Activated CD4-positive, alpha-beta memory T cell treated with anti-CD3 and anti-CD28 coated beads for 36 hours (primary cell): ENCODE measurements at regions not wholly inside any gene's neighbourhood (a gene's known extent, or its start where the extent isn't known, plus 50 kb on each side); places are given as distances from the start of the nearest gene placed in this dataset.
"Not testable (repeated sequence)": the region's sequence is repeated elsewhere in the genome, so short reads cannot be mapped to it uniquely, and the experiment has no call there.

ENCODE experiments used
- CTCF ChIA-PET: fragments of 350-600 bp; sonication (Branson Sonifier 250); formaldehyde crosslinking; loops from one replicate; lab custom pipeline; 2021; ENCODE audit warnings: antibody characterized with exemption, inconsistent platforms; lab: Charles Lee
- POLR2A ChIA-PET: fragments of 350-600 bp; sonication (Branson Sonifier 250); formaldehyde crosslinking; loops from one replicate; lab custom pipeline; 2021; ENCODE audit warnings: antibody characterized with exemption; lab: Charles Lee
- DNase-seq: peaks from one replicate; pipeline ENCODE4 v3.0.0-alpha.2; 2020
- H3K27ac Mint-ChIP-seq: one replicate; pipeline ENCODE4 v1.8.0; 2021; ENCODE audit warnings: mixed read lengths
- H3K27me3 Mint-ChIP-seq: one replicate; pipeline ENCODE4 v1.8.0; 2021; ENCODE audit warnings: mixed read lengths
- H3K36me3 Mint-ChIP-seq: one replicate; pipeline ENCODE4 v1.8.0; 2021; ENCODE audit warnings: mixed read lengths
- H3K4me1 Mint-ChIP-seq: one replicate; pipeline ENCODE4 v1.8.0; 2021; ENCODE audit warnings: low read depth, mixed read lengths
- H3K4me3 Mint-ChIP-seq: one replicate; pipeline ENCODE4 v1.8.0; 2021; ENCODE audit warnings: mild to moderate bottlenecking, mixed read lengths
- H3K9me3 Mint-ChIP-seq: one replicate; pipeline ENCODE4 v1.8.0; 2021; ENCODE audit warnings: mixed read lengths
- intact Hi-C: fragments of 100-400 bp; cut with micrococcal nuclease; formaldehyde crosslinking; loops from one replicate; pipeline ENCODE4 v1.15.1; 2023

DNA sequence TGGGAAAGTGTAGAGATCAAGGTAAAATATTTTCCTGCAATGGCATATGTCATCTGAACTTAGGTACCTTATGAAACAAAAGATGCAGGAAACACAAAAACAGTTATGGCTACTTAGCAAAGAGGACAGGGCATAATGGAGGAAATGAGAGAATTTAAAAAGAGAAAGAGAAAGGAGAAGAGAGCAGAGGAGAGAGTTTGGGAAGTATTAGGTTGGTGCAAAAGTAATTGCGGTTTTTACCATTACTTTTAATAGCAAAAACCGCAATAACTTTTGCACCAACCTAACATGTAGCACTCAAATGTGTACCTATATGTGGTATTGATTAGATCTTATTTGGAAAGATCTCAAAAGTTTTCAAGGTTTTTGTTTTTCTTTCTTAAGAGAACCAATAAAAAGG is 160.1 kb upstream of the ACTBL2 start:
- ChIA-PET POLR2A (no interaction called here), CTCF (interaction anchor here (1.1 kb wide), 1 partner anchor 8 kb away, joined by 6 read pairs; no protein-coding TSS in a partner anchor)
- no peak overlapping the region for H3K4me3 Mint-ChIP-seq
- no peaks in the 10 kb centered on the region for H3K4me1 Mint-ChIP-seq
- H3K27me3 Mint-ChIP-seq: peaks cover 13% of the 10 kb centered on the region
- intact Hi-C loops: no loop called here
- DNase-seq: no peak
- H3K9me3 Mint-ChIP-seq: no peaks in the 10 kb centered on the region
- no peak overlapping the region for H3K27ac Mint-ChIP-seq
- H3K36me3 Mint-ChIP-seq: no peaks in the 10 kb centered on the region

DNA sequence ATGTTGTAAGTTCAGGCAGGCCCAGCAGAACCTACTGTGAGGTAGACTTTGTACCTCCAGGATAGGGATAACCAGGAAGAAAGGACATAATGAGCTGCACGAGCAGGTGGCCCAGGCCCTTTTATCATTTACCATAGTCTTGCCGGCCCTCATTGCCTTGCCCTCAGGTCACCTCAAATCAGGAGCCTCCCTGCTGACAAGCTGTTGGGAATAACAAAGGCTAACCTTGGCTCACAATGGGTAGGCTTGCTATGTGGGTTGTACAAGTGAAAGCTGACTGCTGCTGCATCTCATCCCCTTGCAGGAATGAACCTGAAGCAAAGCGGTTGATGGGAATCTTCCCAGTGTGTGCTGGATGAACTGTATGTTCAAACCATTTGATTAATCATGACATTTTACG is 159.5 kb upstream of the ACTBL2 start:
- peaks cover 14% of the 10 kb centered on the region for H3K27me3 Mint-ChIP-seq
- POLR2A ChIA-PET: no interaction called here
- intact Hi-C loops: no loop called here
- H3K36me3 Mint-ChIP-seq: no peaks in the 10 kb centered on the region
- H3K4me1 Mint-ChIP-seq: no peaks in the 10 kb centered on the region
- H3K4me3 Mint-ChIP-seq: no peak overlapping the region
- no peaks in the 10 kb centered on the region for H3K9me3 Mint-ChIP-seq
- DNase-seq: no peak
- CTCF ChIA-PET: interaction anchor here (1.1 kb wide), 1 partner anchor 8 kb away, joined by 6 read pairs; no protein-coding TSS in a partner anchor
- no peak overlapping the region for H3K27ac Mint-ChIP-seq

- H3K27me3 Mint-ChIP-seq: peaks cover 6% of the 10 kb centered on the region
- POLR2A ChIA-PET: interaction anchor here (0.7 kb wide), 1 partner anchor 498 kb away, joined by 4 read pairs; no protein-coding TSS in a partner anchor
- intact Hi-C loops: no loop called here
- no peak overlapping the region for H3K4me3 Mint-ChIP-seq
- no peaks in the 10 kb centered on the region for H3K36me3 Mint-ChIP-seq
- no peak overlapping the region for H3K27ac Mint-ChIP-seq
- H3K4me1 Mint-ChIP-seq: no peaks in the 10 kb centered on the region
- H3K9me3 Mint-ChIP-seq: no peaks in the 10 kb centered on the region
- no peak for DNase-seq
- CTCF ChIA-PET: interaction anchor here (1.0 kb wide), 1 partner anchor 15 kb away, joined by 4 read pairs; no protein-coding TSS in a partner anchor
These were observed 152.7 kb upstream of the ACTBL2 start for GRCh38 chr5:57635146-57635777.

DNA sequence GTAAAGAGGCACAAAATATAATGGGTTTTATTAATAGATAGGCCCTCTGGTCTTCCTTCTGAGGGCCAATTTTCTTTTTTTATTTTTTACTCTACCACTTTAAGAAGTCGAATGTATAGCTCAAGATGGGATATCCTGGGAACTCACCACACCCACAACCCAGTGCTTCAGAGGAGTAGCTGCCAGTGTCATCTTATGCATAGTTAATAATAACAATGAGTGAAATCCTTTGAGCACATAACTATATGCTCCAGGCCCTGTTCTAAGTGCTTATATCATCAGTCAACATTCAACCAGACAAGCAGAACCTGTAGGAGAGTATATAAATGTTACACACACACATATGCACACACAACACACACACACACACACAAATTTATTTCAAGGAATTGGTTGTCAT is 150.3 kb upstream of the ACTBL2 start:
- no peak overlapping the region for H3K4me3 Mint-ChIP-seq
- H3K4me1 Mint-ChIP-seq: no peaks in the 10 kb centered on the region
- DNase-seq: no peak
- no peaks in the 10 kb centered on the region for H3K36me3 Mint-ChIP-seq
- H3K9me3 Mint-ChIP-seq: no peaks in the 10 kb centered on the region
- intact Hi-C loops: no loop called here
- POLR2A ChIA-PET: no interaction called here
- CTCF ChIA-PET: interaction anchor here (2.3 kb wide), 1 partner anchor 17 kb away, joined by 6 read pairs; no protein-coding TSS in a partner anchor
- H3K27me3 Mint-ChIP-seq: peaks cover 5% of the 10 kb centered on the region
- H3K27ac Mint-ChIP-seq: no peak overlapping the region

DNA sequence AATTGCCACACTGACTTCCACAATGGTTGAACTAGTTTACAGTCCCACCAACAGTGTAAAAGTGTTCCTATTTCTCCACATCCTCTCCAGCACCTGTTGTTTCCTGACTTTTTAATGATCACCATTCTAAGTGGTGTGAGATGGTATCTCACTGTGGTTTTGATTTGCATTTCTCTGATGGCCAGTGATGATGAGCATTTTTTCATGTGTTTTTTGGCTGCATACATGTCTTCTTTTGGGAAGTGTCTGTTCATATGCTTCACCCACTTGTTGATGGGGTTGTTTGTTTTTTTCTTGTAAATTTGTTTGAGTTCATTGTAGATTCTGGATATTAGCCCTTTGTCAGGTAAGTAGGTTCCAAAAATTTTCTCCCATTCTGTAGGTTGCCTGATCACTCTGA is 148.5 kb upstream of the ACTBL2 start:
- H3K4me1 Mint-ChIP-seq, DNase-seq, POLR2A ChIA-PET, H3K27ac Mint-ChIP-seq, intact Hi-C loops, CTCF ChIA-PET, H3K36me3 Mint-ChIP-seq, H3K9me3 Mint-ChIP-seq, H3K27me3 Mint-ChIP-seq, H3K4me3 Mint-ChIP-seq: not testable (repeated sequence)

DNA sequence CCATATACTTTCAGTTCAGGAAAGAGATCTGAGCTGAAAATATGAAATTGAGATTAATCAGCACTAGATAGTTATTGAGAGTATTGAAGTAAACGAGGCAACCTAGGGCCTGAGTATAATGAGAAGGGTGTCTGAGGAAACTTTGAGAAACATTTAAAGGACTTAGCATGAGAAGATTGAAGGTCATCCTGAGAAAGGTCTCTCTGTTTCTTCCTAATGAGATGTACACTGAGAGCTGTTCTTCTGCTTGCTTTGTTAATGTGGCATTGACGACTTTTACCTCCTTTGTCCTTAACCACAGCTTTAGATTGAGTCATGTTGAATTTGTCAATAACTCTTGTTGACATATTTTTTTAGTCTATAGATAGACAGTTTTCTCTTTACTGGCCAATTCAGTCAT is 145.1 kb upstream of the ACTBL2 start:
- H3K4me1 Mint-ChIP-seq: no peaks in the 10 kb centered on the region
- CTCF ChIA-PET: interaction anchor here (0.6 kb wide), 1 partner anchor 244 kb away, joined by 5 read pairs; no protein-coding TSS in a partner anchor
- no peak for DNase-seq
- no peaks in the 10 kb centered on the region for H3K36me3 Mint-ChIP-seq
- peaks cover 5% of the 10 kb centered on the region for H3K27me3 Mint-ChIP-seq
- intact Hi-C loops: no loop called here
- H3K27ac Mint-ChIP-seq: no peak overlapping the region
- H3K4me3 Mint-ChIP-seq: no peak overlapping the region
- no peaks in the 10 kb centered on the region for H3K9me3 Mint-ChIP-seq
- POLR2A ChIA-PET: no interaction called here

DNA sequence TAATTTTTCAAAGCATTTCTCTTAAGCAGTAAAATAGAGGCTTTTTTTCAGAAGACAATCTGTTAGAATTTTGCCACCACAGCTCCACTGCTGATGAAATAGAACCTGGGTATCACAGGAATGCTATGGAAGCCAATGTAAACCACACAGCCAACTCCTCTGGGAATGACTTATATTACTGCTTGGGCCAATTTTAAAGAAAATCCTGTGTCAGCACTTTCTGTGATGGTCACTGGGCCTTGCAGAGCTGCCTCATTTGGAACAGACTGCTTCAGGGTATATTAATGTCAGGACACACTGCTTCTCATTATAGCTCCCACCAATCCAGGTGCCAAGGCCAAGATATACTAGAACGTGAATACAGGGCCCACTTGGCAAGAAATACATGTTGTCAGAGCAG is 144.1 kb upstream of the ACTBL2 start:
- ChIA-PET CTCF (interaction anchor here (0.7 kb wide), 1 partner anchor 23 kb away, joined by 4 read pairs; no protein-coding TSS in a partner anchor), POLR2A (no interaction called here)
- intact Hi-C loops: no loop called here
- Mint-ChIP-seq H3K27ac (no peak overlapping the region), H3K36me3 (no peaks in the 10 kb centered on the region), H3K4me3 (no peak overlapping the region), H3K4me1 (no peaks in the 10 kb centered on the region), H3K9me3 (no peaks in the 10 kb centered on the region), H3K27me3 (peaks cover 5% of the 10 kb centered on the region)
- DNase-seq: no peak

DNA sequence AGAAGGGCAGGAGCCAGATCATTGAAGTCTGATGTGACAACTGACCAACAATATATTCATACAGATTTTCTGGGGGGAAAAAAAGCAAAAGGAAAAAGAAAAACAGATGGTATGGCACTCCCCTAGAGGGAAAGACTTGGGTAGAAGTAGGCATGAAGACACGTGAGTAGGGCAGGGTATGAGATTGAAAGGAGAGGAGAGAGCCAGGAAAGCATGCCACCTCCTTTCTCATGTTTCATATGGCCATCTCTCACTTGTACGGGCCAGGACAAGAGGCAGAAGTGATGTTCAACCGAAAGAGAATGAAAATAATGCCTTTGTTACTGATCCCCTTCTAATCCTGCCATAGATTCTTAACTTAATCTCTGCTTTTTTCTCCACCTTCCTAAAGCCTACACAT is 139.0 kb upstream of the ACTBL2 start:
- H3K36me3 Mint-ChIP-seq: no peaks in the 10 kb centered on the region
- no peak overlapping the region for H3K4me3 Mint-ChIP-seq
- CTCF ChIA-PET: no interaction called here
- H3K9me3 Mint-ChIP-seq: no peaks in the 10 kb centered on the region
- H3K27ac Mint-ChIP-seq: no peak overlapping the region
- intact Hi-C loops: no loop called here
- no peaks in the 10 kb centered on the region for H3K4me1 Mint-ChIP-seq
- POLR2A ChIA-PET: no interaction called here
- H3K27me3 Mint-ChIP-seq: peaks cover 17% of the 10 kb centered on the region
- DNase-seq: no peak

DNA sequence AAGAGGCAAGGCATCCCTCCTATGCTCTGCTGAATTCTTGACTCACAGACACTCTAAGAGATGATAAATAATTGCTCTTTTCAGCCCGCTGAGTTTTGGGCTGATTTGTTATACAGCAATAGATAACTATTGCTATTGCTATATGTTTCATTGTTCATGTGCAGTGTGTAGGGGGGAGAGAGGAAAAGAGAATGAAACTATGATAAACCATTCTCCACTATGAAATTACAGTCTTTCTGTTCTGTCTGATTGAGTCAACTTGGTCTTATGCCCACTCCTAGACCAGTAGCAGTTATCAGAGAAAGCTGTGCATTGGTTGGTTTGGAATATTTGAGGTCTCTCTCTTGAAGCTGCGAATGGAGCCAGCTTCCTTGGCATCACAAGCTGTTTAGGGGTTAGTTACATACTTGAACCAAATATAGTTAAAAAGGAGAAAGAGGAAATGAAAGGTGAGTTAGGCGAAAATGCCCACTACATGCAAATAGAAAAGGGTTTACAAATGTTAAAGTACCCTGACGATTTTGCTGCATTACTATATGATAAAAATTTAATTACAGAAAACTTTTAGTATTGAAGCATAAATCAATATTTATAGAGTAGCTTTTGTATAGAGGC is 136.3 kb upstream of the ACTBL2 start:
- ChIA-PET CTCF (no interaction called here), POLR2A (no interaction called here)
- Mint-ChIP-seq H3K9me3 (no peaks in the 10 kb centered on the region), H3K27me3 (peaks cover 23% of the 10 kb centered on the region), H3K36me3 (no peaks in the 10 kb centered on the region), H3K27ac (no peak overlapping the region), H3K4me1 (no peaks in the 10 kb centered on the region), H3K4me3 (no peak overlapping the region)
- intact Hi-C loops: no loop called here
- no peak for DNase-seq

DNA sequence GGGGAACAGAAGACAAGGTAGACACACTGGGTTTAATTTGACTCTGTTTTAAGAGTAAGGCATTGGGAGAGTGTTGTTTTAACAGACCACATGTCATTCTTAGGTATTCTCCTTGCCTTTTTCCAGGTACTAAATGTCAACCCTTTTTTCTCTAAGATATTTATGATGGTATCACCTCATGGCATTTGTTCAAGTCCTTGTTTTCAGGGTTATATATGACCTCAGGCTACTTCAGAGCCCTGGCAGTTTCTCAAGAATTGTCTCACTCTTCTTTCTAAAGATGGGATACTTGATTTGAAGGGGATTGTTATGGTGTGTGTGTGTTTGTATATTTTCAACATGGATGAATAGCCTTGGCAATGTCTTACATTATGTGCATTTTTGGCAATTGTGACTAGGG is 131.1 kb upstream of the ACTBL2 start:
- CTCF ChIA-PET: no interaction called here
- H3K36me3 Mint-ChIP-seq: no peaks in the 10 kb centered on the region
- H3K4me3 Mint-ChIP-seq: no peak overlapping the region
- POLR2A ChIA-PET: no interaction called here
- no peak for DNase-seq
- H3K9me3 Mint-ChIP-seq: no peaks in the 10 kb centered on the region
- intact Hi-C loops: no loop called here
- no peak overlapping the region for H3K27ac Mint-ChIP-seq
- H3K27me3 Mint-ChIP-seq: peaks cover 25% of the 10 kb centered on the region
- no peaks in the 10 kb centered on the region for H3K4me1 Mint-ChIP-seq

- ChIA-PET CTCF (no interaction called here), POLR2A (no interaction called here)
- Mint-ChIP-seq H3K4me1 (no peaks in the 10 kb centered on the region), H3K4me3 (no peak overlapping the region), H3K27me3 (peaks cover 24% of the 10 kb centered on the region), H3K27ac (no peak overlapping the region), H3K36me3 (no peaks in the 10 kb centered on the region), H3K9me3 (peaks cover 3% of the 10 kb centered on the region)
- intact Hi-C loops: no loop called here
- DNase-seq: no peak
These were observed 128.6 kb upstream of the ACTBL2 start for GRCh38 chr5:57611177-57611576.

DNA sequence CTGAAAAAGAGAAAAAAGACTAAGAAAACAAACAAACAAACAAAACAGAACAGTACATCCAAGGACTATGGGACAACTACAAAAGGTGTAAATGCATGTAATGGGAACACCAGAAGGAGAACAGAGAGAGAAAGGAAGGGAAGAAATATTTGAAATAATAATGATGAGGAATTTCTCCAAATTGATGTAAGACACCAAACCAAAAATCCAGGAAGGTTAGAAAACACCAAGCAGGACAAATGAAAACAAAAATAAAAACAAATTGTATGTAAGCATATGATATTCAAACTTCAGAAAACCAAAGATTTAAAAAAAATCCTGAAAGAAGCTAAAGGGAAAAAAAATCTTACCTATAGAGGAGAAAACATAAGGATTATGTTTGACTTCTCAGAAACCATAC is 125.9 kb upstream of the ACTBL2 start:
- Mint-ChIP-seq H3K27me3 (peaks cover 25% of the 10 kb centered on the region), H3K36me3 (no peaks in the 10 kb centered on the region), H3K9me3 (peaks cover 3% of the 10 kb centered on the region), H3K27ac (no peak overlapping the region), H3K4me1 (no peaks in the 10 kb centered on the region), H3K4me3 (no peak overlapping the region)
- ChIA-PET POLR2A (no interaction called here), CTCF (no interaction called here)
- no peak for DNase-seq
- intact Hi-C loops: no loop called here

DNA sequence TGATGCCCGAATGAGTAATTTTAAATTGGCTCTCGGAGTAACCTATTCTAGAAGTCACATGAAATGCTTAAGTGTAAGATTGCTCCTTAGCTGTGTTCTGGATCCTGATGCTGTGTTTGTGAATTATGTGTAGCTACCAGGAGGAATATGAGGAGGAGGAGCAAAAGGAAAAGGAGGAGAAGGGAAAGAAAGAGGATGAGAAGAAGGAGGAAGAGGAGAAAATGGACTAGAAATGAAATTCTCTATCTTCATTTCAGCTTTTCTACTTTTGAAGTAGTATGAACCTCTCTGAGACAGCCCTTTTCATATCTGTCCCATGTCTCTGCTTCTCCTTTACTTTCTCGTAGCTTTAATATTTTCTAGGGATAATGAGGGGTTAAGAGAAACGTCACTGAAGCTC is 119.4 kb upstream of the ACTBL2 start:
- H3K4me1 Mint-ChIP-seq: peaks cover 15% of the 10 kb centered on the region
- DNase-seq: no peak
- no peaks in the 10 kb centered on the region for H3K36me3 Mint-ChIP-seq
- H3K27me3 Mint-ChIP-seq: peaks cover 13% of the 10 kb centered on the region
- ChIA-PET CTCF (interaction anchor here (1.5 kb wide), 1 partner anchor 304 kb away, joined by 4 read pairs; no protein-coding TSS in a partner anchor), POLR2A (no interaction called here)
- intact Hi-C loops: no loop called here
- no peaks in the 10 kb centered on the region for H3K9me3 Mint-ChIP-seq
- H3K4me3 Mint-ChIP-seq: no peak overlapping the region
- H3K27ac Mint-ChIP-seq: no peak overlapping the region
